ENCODE measurements at regions not wholly inside any gene's neighbourhood (a gene's known extent, or its start where the extent isn't known, plus 50 kb on each side); places are given as distances from the start of the nearest gene placed in this dataset.
"Not testable (repeated sequence)": the region's sequence is repeated elsewhere in the genome, so short reads cannot be mapped to it uniquely, and the experiment has no call there.

DNA sequence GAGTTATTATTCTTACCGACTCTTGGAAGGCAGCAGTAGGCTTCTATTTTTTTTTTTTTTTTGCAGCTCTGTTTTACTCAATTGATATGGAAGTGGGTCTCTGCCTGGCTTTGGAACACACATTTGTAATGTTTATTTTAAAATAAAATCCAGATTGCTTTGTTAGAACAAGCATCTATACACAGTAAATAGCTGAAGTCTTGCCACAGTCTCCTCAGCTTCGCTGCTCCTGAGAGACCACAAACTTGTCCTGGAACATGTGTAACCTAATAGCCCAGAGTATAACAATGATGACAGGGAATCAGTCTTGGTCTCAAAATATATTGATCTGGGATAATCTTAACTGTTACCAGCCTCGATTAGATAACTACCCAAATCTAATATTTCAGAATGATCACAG, 299.8 kb upstream of the NOX3 start:
- in situ Hi-C loops (cut with MboI; ENCODE audit: low sequenced_read_pairs), result no loop called here

- in situ Hi-C loops (cut with MboI; ENCODE audit: low sequenced_read_pairs), result not testable (repeated sequence)
Observed at GRCh38 chr6:155748778-155749177, 293.1 kb upstream of the NOX3 start.

DNA sequence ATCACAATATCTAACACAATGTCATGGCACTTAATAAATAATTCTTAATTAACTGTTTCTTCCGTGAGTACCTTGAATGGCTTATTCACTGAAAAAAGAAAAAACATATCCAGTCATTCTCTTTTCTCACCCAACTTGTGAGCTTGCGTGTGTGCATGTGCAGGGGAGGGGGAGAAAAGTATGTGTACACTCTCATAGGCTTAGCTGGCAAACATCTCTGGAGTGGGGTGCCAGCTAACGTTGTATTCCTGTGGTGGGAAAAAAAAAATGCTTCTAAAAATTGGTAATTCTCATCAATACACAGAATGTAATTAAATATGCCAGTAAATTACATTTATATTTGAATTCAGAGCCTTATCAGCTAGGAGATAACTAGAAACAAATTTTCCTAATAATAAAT, 291.9 kb upstream of the NOX3 start:
- in situ Hi-C loops (cut with MboI; ENCODE audit: low sequenced_read_pairs), result no loop called here

DNA sequence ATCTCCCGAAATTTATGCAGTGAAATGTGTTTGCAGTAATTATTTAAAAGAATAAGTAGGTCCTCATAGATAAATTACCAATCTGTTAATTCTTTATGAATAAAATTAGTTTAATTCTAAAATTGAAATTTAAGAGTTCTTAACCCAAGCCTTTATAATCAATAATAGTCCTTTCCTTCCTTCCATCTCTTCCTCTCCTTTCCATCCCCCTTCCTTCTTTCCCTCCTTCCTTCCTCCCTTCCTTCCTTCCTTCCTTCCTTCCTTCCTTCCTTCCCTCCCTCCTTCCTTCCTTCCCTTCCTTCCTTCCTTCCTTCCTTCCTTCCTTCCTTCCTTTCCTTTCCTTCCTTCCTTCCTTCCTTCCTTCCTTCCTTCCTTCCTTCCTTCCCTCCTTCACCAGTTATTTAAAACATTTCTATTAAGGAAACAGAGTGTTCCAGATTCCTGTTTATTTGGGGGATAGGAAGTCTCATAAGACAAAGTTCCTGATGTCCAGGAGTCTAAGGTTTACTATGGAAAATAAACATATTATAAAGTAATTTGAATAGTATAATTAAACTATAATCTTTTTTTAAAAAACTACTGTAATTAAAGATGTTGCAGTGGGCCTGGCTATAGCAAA, 285.3 kb upstream of the NOX3 start:
- in situ Hi-C loops (cut with MboI; ENCODE audit: low sequenced_read_pairs), result no loop called here

- in situ Hi-C loops (cut with MboI; ENCODE audit: low sequenced_read_pairs), result no loop called here
Observed at GRCh38 chr6:155738602-155739105, 283.0 kb upstream of the NOX3 start.

- in situ Hi-C loops (cut with MboI; ENCODE audit: low sequenced_read_pairs), result no loop called here
Observed at GRCh38 chr6:155717374-155717773, 261.7 kb upstream of the NOX3 start.

GRCh38 chr6:155710704-155711103, 255.1 kb upstream of the NOX3 start:
- in situ Hi-C loops (cut with MboI; ENCODE audit: low sequenced_read_pairs), result no loop called here

DNA sequence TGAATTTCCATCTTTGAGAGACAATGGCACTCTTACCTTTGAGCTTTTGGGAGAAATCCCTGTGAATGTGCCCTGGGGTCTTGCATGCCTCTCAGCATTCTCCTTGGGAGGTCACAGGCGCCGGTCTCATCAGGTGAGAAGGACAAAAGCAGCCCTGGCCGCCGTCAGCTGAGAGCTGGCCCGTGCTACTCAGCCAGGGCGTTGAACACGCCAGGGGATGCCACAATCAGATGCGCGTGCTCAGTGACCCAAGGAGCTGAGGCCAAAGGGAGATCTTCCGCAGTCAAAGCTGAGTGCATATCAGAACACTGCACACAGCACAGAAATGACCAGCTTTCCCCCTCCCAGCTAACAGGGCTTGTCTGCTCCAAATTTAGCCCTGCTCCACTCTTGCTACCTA, 253.6 kb upstream of the NOX3 start:
- in situ Hi-C loops (cut with MboI; ENCODE audit: low sequenced_read_pairs), result no loop called here

- in situ Hi-C loops (cut with MboI; ENCODE audit: low sequenced_read_pairs), result no loop called here
Observed at GRCh38 chr6:155708100-155708499, 252.5 kb upstream of the NOX3 start.

GRCh38 chr6:155706806-155707205, 251.2 kb upstream of the NOX3 start:
- in situ Hi-C loops (cut with MboI; ENCODE audit: low sequenced_read_pairs), result no loop called here

DNA sequence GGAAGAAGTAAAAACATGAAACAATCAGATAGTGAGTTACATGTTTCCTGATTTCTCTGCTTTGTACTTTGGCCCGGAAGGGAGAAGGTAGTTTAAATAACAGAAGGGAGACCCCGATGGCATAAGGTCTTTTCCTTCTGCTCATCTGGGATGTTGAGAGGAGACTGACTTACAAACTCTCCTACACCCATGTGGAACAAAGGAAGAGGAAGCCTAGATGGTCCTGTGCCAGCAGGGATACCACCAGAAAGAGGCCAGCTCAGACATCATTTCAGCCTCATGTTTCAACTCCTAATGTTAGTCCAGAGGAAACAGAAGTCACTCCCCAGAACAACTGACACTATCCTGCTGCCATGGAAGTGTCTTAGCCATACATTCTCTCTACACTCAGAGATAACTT, 250.7 kb upstream of the NOX3 start:
- in situ Hi-C loops (cut with MboI; ENCODE audit: low sequenced_read_pairs), result no loop called here

DNA sequence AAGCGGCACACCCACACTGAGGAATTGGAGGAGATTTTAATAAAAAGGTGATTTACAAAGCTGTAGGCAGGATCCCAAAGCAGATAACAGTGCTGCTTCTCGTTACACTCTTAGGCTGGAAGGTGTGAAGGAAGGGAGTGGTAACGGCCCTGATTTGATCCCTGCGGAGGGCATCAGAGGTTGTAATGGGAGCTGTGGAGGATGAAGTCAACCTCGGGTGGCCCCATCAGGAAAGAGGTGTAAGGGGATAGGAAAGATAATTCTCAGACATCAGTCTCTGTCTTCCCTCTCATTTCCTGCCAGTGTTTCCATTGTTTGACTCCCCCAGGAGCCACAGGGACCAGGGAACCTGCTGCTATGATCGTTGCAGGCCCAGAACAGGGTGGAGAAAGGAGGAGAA, 245.7 kb upstream of the NOX3 start:
- in situ Hi-C loops (cut with MboI; ENCODE audit: low sequenced_read_pairs), result no loop called here

DNA sequence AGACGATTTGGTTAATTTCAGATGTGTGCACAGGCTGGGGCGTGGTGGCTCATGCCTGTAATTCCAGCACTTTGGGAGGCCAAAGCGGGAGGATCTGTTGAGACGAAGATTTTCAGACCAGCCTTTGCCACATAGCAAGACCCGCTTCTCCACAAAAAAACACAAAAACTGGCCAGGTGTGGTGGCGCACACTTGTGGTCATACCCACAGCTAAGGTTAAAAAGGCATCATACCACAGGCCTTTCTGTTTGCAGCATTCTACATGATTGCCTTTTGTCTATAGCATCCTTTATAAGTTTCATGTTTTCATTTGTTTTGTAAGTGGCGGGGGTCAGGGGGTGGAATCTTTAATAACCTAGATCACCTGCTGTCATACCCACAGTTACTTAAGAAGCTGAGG, 239.9 kb upstream of the NOX3 start:
- in situ Hi-C loops (cut with MboI; ENCODE audit: low sequenced_read_pairs), result no loop called here

GRCh38 chr6:155694419-155694790, 238.8 kb upstream of the NOX3 start:
- in situ Hi-C loops (cut with MboI; ENCODE audit: low sequenced_read_pairs), result no loop called here

DNA sequence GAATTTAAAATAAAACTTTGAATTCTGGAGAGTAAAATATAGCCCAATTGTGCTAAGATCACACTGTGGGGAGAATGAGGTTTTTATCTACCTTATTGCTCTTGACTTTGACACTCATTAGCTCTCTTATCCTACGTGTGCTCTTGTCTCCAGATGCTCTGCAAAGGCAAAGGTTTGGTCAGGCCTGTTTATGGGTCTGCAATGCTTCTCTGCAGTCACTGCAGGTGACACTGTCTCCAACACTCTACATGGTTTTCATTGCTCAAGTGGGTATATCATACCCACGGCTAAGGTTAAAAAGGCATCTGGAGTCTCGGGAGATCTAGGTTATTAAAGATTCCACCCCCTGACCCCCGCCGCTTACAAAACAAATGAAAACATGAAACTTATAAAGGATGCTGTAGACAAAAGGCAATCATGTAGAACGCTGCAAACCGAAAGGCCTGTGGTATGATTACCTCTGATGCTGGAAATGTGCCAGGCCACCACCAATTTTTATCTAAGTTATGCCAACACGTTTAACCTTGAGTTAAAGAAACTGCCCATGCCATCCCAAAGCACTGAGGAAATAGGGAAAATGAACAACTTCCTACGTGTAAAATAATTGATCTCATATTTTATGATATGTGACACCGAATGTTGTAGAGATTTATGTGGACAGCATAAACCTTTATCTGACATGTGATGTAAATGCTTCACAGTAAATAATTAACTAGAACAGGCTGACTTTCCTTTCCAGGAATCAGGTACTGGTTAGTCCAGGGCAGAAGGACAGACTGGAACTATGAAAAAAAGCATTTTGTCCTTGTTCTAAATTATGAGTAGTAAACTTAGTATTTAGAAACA, 238.2 kb upstream of the NOX3 start:
- in situ Hi-C loops (cut with MboI; ENCODE audit: low sequenced_read_pairs), result no loop called here

DNA sequence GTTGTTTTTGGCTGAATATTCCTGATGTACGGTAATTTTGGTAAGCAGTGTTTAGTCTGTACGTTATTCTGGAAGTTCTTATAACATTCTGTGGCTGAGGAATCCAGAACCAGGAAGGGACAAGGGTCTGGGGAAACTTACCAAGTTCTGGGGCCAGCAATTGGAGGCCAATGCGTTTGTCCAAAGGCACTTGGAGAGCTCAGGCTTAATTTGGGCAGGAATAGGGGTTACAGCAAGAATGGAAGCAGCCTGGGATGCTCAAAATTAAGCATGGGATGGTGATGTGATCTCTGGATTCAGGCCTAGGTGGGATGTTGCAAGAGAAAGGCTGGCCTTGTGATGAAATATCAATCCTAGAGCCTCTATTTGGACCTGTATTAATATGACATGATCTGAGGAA, 235.2 kb upstream of the NOX3 start:
- in situ Hi-C loops (cut with MboI; ENCODE audit: low sequenced_read_pairs), result no loop called here

DNA sequence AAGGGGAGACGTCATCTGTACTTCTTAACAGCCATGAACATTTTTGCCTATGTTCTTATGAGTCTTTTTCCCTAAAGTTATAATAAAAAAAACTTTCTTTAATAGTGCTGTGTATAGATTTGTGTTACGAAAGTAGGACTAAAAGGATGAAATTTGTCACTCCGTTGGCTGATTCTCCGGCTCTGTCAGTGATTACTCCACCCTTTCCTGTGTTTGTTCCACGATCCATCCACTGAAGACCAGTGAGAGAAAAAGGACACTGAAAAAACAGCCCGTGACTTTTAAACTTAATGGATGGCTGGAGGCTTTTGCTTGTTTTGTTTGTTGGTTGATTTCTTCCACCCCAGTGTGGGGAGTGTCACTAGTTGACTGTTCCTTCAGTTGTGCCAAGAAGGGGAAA, 232.0 kb upstream of the NOX3 start:
- in situ Hi-C loops (cut with MboI; ENCODE audit: low sequenced_read_pairs), result no loop called here

DNA sequence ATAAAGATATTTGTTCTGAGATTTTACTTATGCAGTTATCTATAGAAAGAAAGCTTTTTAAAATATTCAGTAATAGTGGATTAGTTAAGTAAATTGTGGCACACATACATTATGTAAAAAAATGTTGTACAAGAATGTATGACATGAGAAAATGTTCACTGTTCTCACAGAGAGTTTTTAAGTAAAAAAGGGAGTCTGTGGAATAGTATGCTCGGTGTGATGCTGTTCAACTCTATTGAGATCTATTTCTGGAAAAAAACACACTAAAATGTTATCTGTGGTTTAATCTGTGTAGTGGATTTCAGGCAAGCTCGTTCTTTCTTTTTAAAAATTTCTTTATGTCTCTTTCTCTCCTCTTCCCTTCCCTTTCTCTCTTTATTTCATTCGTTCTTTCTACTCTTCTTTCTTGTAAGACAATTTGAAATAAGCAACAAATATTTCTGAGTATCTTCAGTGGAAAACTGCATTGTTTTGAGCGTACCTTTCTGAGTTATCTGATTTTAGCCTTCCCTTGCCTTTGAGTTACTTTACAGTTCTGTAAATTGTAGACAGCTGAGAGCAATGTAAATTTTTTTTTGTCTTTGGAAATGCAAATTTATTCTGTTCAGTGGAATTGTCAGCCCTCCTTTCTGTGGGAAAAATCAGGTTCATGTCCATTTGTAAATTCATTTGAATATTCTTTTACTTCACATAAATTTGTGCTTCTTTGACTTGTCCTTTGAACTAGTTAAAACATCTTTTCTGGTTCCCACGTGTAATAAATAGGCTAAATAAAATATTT, 229.0 kb upstream of the NOX3 start:
- in situ Hi-C loops (cut with MboI; ENCODE audit: low sequenced_read_pairs), result no loop called here

- in situ Hi-C loops (cut with MboI; ENCODE audit: low sequenced_read_pairs), result no loop called here
Observed at GRCh38 chr6:155678361-155678760, 222.7 kb upstream of the NOX3 start.

GRCh38 chr6:155676346-155676745, 220.7 kb upstream of the NOX3 start:
- in situ Hi-C loops (cut with MboI; ENCODE audit: low sequenced_read_pairs), result no loop called here

- in situ Hi-C loops (cut with MboI; ENCODE audit: low sequenced_read_pairs), result no loop called here
Observed at GRCh38 chr6:155670655-155671054, 215.0 kb upstream of the NOX3 start.
